Fibroblast of lung (primary cell): ENCODE measurements at regions not wholly inside any gene's neighbourhood (a gene's known extent, or its start where the extent isn't known, plus 50 kb on each side); places are given as distances from the start of the nearest gene placed in this dataset.
A peak's percentile ranks its signal among the peaks of the same experiment; 100 is the strongest.

Experiments
- DNase-seq, 2 donors: peaks; one replicate each; pipeline versions ENCODE4 v3.0.0 to v3.0.0-alpha.2; 2010; ENCODE audit warnings: low read depth in 2 of 2
- H2AFZ ChIP-seq: 2 replicates; pipeline ENCODE4 v1.5.1; 2012; ENCODE audit warnings: low read length, control low read depth, inconsistent platforms
- H3K27ac ChIP-seq: 2 replicates; pipeline ENCODE4 v1.5.1; 2011; ENCODE audit warnings: low read length, control low read depth; ENCODE audit not compliant: insufficient read depth
- H3K27me3 ChIP-seq: 2 replicates; pipeline ENCODE4 v1.5.1; 2011; ENCODE audit warnings: mild to moderate bottlenecking, low read length; ENCODE audit not compliant: control insufficient read depth, insufficient read depth
- H3K36me3 ChIP-seq: 2 replicates; pipeline ENCODE4 v1.5.1; 2011; ENCODE audit warnings: low read length; ENCODE audit not compliant: control insufficient read depth, insufficient read depth
- H3K4me1 ChIP-seq: 2 replicates; pipeline ENCODE4 v1.5.1; 2011; ENCODE audit warnings: low read length; ENCODE audit not compliant: control insufficient read depth, insufficient read depth; ENCODE audit errors: extremely low read depth
- H3K4me2 ChIP-seq: 2 replicates; pipeline ENCODE4 v1.5.1; 2011; ENCODE audit warnings: low read length, control low read depth; ENCODE audit not compliant: insufficient read depth; ENCODE audit errors: extremely low read depth
- H3K4me3 ChIP-seq, 4 experiments: fragments of 200-600 bp in 1 of 4; sonication (generic) in 1 of 4; replicated peaks in 1 of 4; 2 replicates each; pipeline ENCODE4 v1.5.1; 2011 to 2016; ENCODE audit warnings: low read length in 4 of 4, low read depth in 3 of 4, mild to moderate bottlenecking in 3 of 4, control low read depth in 2 of 4, inconsistent platforms in 1 of 4, mixed read lengths in 1 of 4; ENCODE audit not compliant: insufficient read depth in 1 of 4; ENCODE audit errors: control extremely low read depth in 1 of 4
- H3K79me2 ChIP-seq: 2 replicates; pipeline ENCODE4 v1.5.1; 2012; ENCODE audit warnings: mild to moderate bottlenecking, low read length, inconsistent platforms; ENCODE audit not compliant: control insufficient read depth, insufficient read depth
- H3K9ac ChIP-seq: 2 replicates; pipeline ENCODE4 v1.5.1; 2011; ENCODE audit warnings: mild to moderate bottlenecking, low read length, control low read depth; ENCODE audit not compliant: insufficient read depth
- H3K9me3 ChIP-seq: 2 replicates; pipeline ENCODE4 v1.5.1; 2012; ENCODE audit warnings: low read depth, low read length; ENCODE audit not compliant: control insufficient read depth, insufficient read depth
- H4K20me1 ChIP-seq: 2 replicates; pipeline ENCODE4 v1.5.1; 2011; ENCODE audit warnings: low read length; ENCODE audit not compliant: control insufficient read depth, insufficient read depth; ENCODE audit errors: extremely low read depth
- CTCF ChIP-seq, 2 donors: IDR thresholded peaks in 1 of 2; conservative IDR thresholded peaks in 1 of 2; 1 replicate in 1 of 2; 2 replicates in 1 of 2; pipeline ENCODE4 v1.5.1; 2011 to 2012; ENCODE audit warnings: low read length in 2 of 2, control low read depth in 1 of 2, inconsistent platforms in 1 of 2, low read depth in 1 of 2, mild to moderate bottlenecking in 1 of 2
- EZH2 ChIP-seq: IDR thresholded peaks from 2 replicates; pipeline ENCODE4 v1.5.1; 2012; ENCODE audit warnings: low read length, control low read depth, mild to moderate bottlenecking; ENCODE audit errors: missing control alignments

GRCh38 chr13:47865883-47866282, 135.2 kb downstream of the SUCLA2 start:
- Histone ChIP-seq H3K9ac (no peak overlapping the region), H2AFZ (no peak overlapping the region), H4K20me1 (no peaks in the 10 kb centered on the region), H3K27ac (no peak overlapping the region), H3K4me3 (no peak overlapping the region), H3K9me3 (no peaks in the 10 kb centered on the region), H3K4me2 (no peak overlapping the region), H3K4me1 (no peaks in the 10 kb centered on the region), H3K36me3 (no peaks in the 10 kb centered on the region), H3K27me3 (no peaks in the 10 kb centered on the region), H3K79me2 (no peaks in the 10 kb centered on the region)
- TF ChIP-seq EZH2 (no peak), CTCF (conservative IDR thresholded peaks at IDR 0.05 in 1 of 2, IDR thresholded peaks at IDR 0.05 in 1 of 2; ENCODE audit: low read depth in 1 of 2, low read length in 2 of 2) (no peak)
- DNase-seq, result no peak

GRCh38 chr13:47862841-47863240, 138.2 kb downstream of the SUCLA2 start:
- no peak overlapping the region for H3K4me2 ChIP-seq
- H3K79me2 ChIP-seq, result no peaks in the 10 kb centered on the region
- no peak overlapping the region for H3K9ac ChIP-seq
- no peaks in the 10 kb centered on the region for H3K36me3 ChIP-seq
- no peaks in the 10 kb centered on the region for H3K9me3 ChIP-seq
- H3K27me3 ChIP-seq, result no peaks in the 10 kb centered on the region
- no peak overlapping the region for H2AFZ ChIP-seq
- no peak overlapping the region for H3K4me3 ChIP-seq
- H3K27ac ChIP-seq, result no peak overlapping the region
- no peaks in the 10 kb centered on the region for H3K4me1 ChIP-seq
- H4K20me1 ChIP-seq, result no peaks in the 10 kb centered on the region
- TF ChIP-seq EZH2 (no peak), CTCF (conservative IDR thresholded peaks at IDR 0.05 in 1 of 2, IDR thresholded peaks at IDR 0.05 in 1 of 2; ENCODE audit: low read depth in 1 of 2, low read length in 2 of 2) (no peak)
- no peak for DNase-seq

- Histone ChIP-seq H2AFZ (no peak overlapping the region), H3K36me3 (no peaks in the 10 kb centered on the region), H3K4me3 (no peak overlapping the region)
Measured at GRCh38 chr13:47859165-47859564, 141.9 kb downstream of the SUCLA2 start.

More at GRCh38 chr13:47859165-47859564, 141.9 kb downstream of the SUCLA2 start:
- H3K9me3 ChIP-seq, result no peaks in the 10 kb centered on the region
- no peaks in the 10 kb centered on the region for H3K27me3 ChIP-seq
- no peaks in the 10 kb centered on the region for H4K20me1 ChIP-seq
- DNase-seq, result peak in 1 of 2 donors; percentile 30
- no peaks in the 10 kb centered on the region for H3K4me1 ChIP-seq
- no peaks in the 10 kb centered on the region for H3K79me2 ChIP-seq
- H3K27ac ChIP-seq, result no peak overlapping the region
- H3K9ac ChIP-seq, result no peak overlapping the region
- no peak for TF ChIP-seq CTCF (conservative IDR thresholded peaks at IDR 0.05 in 1 of 2, IDR thresholded peaks at IDR 0.05 in 1 of 2; ENCODE audit: low read depth in 1 of 2, low read length in 2 of 2)
- TF ChIP-seq EZH2, result no peak
- no peak overlapping the region for H3K4me2 ChIP-seq
